Prostate gland (tissue), 2 donors: ENCODE measurements at regions not wholly inside any gene's neighbourhood (a gene's known extent, or its start where the extent isn't known, plus 50 kb on each side); places are given as distances from the start of the nearest gene placed in this dataset.

Experiments
- DNase-seq: peaks from one replicate; pipeline ENCODE4 v3.0.0-alpha.2; 2019; ENCODE audit warnings: low spot score
- H3K27ac ChIP-seq, 2 donors: fragments of 200-600 bp; sonication (generic); 2 replicates each; pipeline ENCODE4 v1.5.1; 2017 to 2019
- H3K27me3 ChIP-seq: fragments of 200-600 bp; sonication (generic); replicated peaks from 2 replicates; pipeline ENCODE4 v1.5.1; 2019; ENCODE audit not compliant: insufficient read depth
- H3K36me3 ChIP-seq, 2 donors: fragments of 200-600 bp; sonication (generic); 1 replicate in 1 of 2; 2 replicates in 1 of 2; pipeline versions ENCODE4 v1.5.1 to v1.8.1; 2017 to 2019
- H3K4me1 ChIP-seq: fragments of 200-600 bp; sonication (generic); replicated peaks from 2 replicates; pipeline ENCODE4 v1.5.1; 2019
- H3K4me3 ChIP-seq, 2 donors: fragments of 200-600 bp; sonication (generic); 2 replicates each; pipeline ENCODE4 v1.5.1; 2017 to 2019
- H3K9me3 ChIP-seq: fragments of 200-600 bp; sonication (generic); 2 replicates; pipeline ENCODE4 v1.5.1; 2017
- POLR2A ChIP-seq: fragments of 450-650 bp; IDR thresholded peaks from one replicate; pipeline ENCODE4 v1.6.1; 2016; ENCODE audit warnings: antibody characterized with exemption, mild to moderate bottlenecking
- POLR2AphosphoS5 ChIP-seq: sonication (generic); formaldehyde crosslinking; IDR thresholded peaks from one replicate; pipeline ENCODE4 v1.6.1; 2017; ENCODE audit warnings: antibody characterized with exemption
- WGBS: methylation state at CpG from one replicate; pipeline ENCODE4 v1.1.5; 2018; 5-methylcytosine and 5-hydroxymethylcytosine counted together
- intact Hi-C: fragments of 100-400 bp; cut with DNase I; formaldehyde crosslinking; loops from one replicate; pipeline ENCODE4 v1.14.2; 2022
- TF ChIP-seq, protein P1 (sequence below), 4 experiments: fragments of 200-600 bp in 2 of 4; fragments of 450-650 bp in 2 of 4; sonication (generic) in 2 of 4; IDR thresholded peaks; 1 replicate in 3 of 4; 2 replicates in 1 of 4; pipeline ENCODE4 v1.5.1; 2016 to 2019; ENCODE audit warnings: antibody characterized with exemption in 4 of 4, mild to moderate bottlenecking in 2 of 4, moderate library complexity in 2 of 4

DNA sequence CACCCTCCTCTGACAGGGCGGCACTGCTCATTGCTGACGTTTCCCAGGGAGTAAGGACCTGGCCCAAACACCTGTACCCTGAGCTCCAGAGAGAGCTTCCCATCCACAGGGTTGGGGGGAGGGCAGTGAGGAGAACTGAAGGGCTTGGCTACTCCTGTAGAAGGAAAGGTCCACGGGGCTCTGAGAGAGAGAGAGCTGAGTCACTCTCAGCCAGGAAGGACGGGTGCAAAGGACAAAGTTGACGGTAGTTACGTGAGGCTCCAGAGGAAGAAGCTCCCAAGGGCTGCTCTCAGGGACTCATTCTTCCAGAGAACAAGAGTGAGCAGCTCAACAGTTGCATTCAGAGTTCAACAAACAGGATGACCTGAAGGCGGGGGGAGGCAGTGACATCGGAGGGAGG is 852.5 kb downstream of the GALR1 start:
- Histone ChIP-seq H3K4me1 (no peaks in the 10 kb centered on the region), H3K4me3 (no peak overlapping the region), H3K9me3 (no peaks in the 10 kb centered on the region), H3K36me3 (no peaks in the 10 kb centered on the region), H3K27me3 (no peaks in the 10 kb centered on the region), H3K27ac (no peak overlapping the region)
- no peak for TF ChIP-seq POLR2AphosphoS5
- TF ChIP-seq POLR2A: no peak
- no peak for DNase-seq
- intact Hi-C loops: no loop called here
- 96% methylated on average over 8 of the region's 8 CpGs for WGBS

DNA sequence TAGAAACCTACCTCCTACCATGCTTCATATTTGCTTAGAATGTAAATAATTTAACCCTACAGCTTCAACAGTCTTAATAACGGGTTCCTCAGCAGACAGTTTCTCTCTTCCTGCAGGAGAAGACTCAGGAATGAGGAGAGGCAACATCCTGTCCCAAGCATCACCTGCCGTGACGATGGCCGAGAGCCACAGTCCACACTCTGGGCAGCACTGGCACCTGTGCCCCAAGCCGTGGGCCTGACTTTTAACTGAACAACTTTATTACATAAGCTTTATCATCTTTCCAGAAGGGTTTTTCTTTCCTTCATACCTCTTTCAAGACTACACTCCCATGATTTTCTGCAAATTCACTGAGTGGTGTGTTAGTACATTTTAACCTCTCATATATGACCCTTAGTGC is 856.0 kb downstream of the GALR1 start:
- Histone ChIP-seq H3K4me3 (no peak overlapping the region), H3K27ac (no peak overlapping the region), H3K9me3 (no peaks in the 10 kb centered on the region), H3K27me3 (no peaks in the 10 kb centered on the region), H3K4me1 (no peaks in the 10 kb centered on the region), H3K36me3 (no peaks in the 10 kb centered on the region)
- intact Hi-C loops: no loop called here
- WGBS: 91% methylated on average over 5 of the region's 5 CpGs
- TF ChIP-seq, protein P1, sequence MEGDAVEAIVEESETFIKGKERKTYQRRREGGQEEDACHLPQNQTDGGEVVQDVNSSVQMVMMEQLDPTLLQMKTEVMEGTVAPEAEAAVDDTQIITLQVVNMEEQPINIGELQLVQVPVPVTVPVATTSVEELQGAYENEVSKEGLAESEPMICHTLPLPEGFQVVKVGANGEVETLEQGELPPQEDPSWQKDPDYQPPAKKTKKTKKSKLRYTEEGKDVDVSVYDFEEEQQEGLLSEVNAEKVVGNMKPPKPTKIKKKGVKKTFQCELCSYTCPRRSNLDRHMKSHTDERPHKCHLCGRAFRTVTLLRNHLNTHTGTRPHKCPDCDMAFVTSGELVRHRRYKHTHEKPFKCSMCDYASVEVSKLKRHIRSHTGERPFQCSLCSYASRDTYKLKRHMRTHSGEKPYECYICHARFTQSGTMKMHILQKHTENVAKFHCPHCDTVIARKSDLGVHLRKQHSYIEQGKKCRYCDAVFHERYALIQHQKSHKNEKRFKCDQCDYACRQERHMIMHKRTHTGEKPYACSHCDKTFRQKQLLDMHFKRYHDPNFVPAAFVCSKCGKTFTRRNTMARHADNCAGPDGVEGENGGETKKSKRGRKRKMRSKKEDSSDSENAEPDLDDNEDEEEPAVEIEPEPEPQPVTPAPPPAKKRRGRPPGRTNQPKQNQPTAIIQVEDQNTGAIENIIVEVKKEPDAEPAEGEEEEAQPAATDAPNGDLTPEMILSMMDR (IDR thresholded peaks at IDR 0.05): no peak
- no peak for DNase-seq

DNA sequence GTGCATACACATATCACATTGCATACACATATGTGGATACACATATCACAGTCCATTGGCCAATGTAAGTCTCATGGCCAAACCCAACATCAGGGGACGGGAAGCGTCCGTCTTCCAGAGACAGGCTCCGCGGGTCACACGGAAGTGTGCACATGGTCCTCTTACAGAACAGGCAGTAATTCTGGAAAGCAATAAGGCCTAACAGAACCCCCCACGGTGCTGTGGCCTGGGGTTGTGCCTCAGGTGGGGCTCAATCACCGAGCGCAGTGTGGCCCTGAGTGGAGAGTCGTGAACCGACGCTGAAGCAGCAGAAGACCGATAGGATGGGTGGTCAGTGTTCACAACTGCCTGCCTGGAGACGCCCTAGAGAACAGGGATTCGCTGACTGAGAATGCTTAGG is 857.3 kb downstream of the GALR1 start:
- Histone ChIP-seq H3K9me3 (no peaks in the 10 kb centered on the region), H3K36me3 (no peaks in the 10 kb centered on the region), H3K4me1 (no peaks in the 10 kb centered on the region), H3K4me3 (no peak overlapping the region), H3K27ac (no peak overlapping the region), H3K27me3 (no peaks in the 10 kb centered on the region)
- intact Hi-C loops: no loop called here
- no peak for DNase-seq
- 95% methylated on average over 15 of the region's 15 CpGs for WGBS
- TF ChIP-seq POLR2AphosphoS5 (no peak), POLR2A (no peak)
- TF ChIP-seq, protein P1 (IDR thresholded peaks at IDR 0.05): no peak

DNA sequence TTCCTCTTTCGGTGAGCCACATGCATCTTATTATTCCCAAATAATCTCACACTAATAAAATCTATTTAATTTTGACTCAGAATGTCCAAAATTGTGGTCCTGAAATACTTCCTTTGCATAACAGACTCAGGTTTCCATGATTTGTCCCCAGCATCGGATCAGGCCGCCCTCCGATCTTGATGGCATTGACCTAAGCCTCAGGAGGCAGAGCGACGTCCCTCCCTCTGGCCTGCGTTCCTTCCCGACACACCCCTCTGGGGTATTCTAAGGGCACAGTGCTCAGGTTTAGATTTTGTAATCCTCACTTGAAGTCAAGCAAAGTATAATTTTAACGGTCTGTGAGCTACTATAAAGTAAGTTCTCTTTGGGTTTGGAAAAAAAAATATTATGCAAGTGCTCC is 857.7 kb downstream of the GALR1 start:
- H3K27ac ChIP-seq: no peak overlapping the region
- H3K36me3 ChIP-seq: no peaks in the 10 kb centered on the region
- no peaks in the 10 kb centered on the region for H3K4me1 ChIP-seq
- H3K27me3 ChIP-seq: no peaks in the 10 kb centered on the region
- TF ChIP-seq POLR2A (no peak), POLR2AphosphoS5 (no peak)
- TF ChIP-seq, protein P1 (IDR thresholded peaks at IDR 0.05): no peak
- DNase-seq: no peak
- intact Hi-C loops: no loop called here
- no peak overlapping the region for H3K4me3 ChIP-seq
- H3K9me3 ChIP-seq: no peaks in the 10 kb centered on the region
- WGBS: 80% methylated on average over 9 of the region's 9 CpGs

DNA sequence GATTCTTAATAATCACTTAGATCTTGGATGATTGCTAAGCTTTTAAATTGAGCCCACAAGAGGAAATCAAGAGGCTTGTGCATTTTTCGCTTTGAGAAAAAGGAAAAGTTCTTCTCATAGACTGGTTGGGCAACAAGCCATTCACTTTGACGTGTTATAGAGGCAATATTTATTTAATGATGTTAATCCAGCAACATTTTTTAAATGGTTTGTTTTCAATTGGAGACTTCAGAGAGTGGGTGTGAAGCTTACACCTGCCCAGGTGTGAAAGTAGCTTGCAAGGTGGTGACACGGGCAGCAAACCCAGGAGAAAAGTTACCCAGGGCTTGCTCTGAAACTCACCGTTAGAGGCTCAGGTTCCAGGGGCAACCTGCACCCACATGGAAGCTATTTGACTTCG is 858.9 kb downstream of the GALR1 start:
- TF ChIP-seq, protein P1 (IDR thresholded peaks at IDR 0.05): no peak
- no peak for TF ChIP-seq POLR2AphosphoS5
- TF ChIP-seq POLR2A: no peak
- no peak for DNase-seq
- intact Hi-C loops: no loop called here
- no peak overlapping the region for H3K4me3 ChIP-seq
- H3K27ac ChIP-seq: no peak overlapping the region
- H3K9me3 ChIP-seq: no peaks in the 10 kb centered on the region
- WGBS: 51% methylated on average over 5 of the region's 5 CpGs
- H3K27me3 ChIP-seq: no peaks in the 10 kb centered on the region
- no peaks in the 10 kb centered on the region for H3K36me3 ChIP-seq
- no peaks in the 10 kb centered on the region for H3K4me1 ChIP-seq
